Kidney (tissue), 13 donors: ENCODE measurements at regions not wholly inside any gene's neighbourhood (a gene's known extent, or its start where the extent isn't known, plus 50 kb on each side); places are given as distances from the start of the nearest gene placed in this dataset.

Source experiments
- DNase-seq, 5 donors: peaks; one replicate each; pipeline ENCODE4 v3.0.0-alpha.2; 2013 to 2020
- FAIRE-seq: peaks from 2 replicates; lab custom pipeline; 2012; peaks lifted over from hg19 to GRCh38; lab: Jason Lieb, UNC
- H3K27ac ChIP-seq, 2 donors: one replicate each; pipeline ENCODE4 v1.7.0; 2013; ENCODE audit warnings: low read depth in 2 of 2, low read length in 2 of 2, inconsistent platforms in 1 of 2
- H3K27me3 ChIP-seq: one replicate; pipeline ENCODE4 v1.7.1; 2013; ENCODE audit warnings: low read length, inconsistent platforms; ENCODE audit not compliant: control insufficient read depth, insufficient read depth
- H3K36me3 ChIP-seq, 3 donors: one replicate each; pipeline versions ENCODE4 v1.7.0 to v1.7.1; 2013; ENCODE audit warnings: low read length in 3 of 3, control low read depth in 1 of 3, inconsistent platforms in 1 of 3; ENCODE audit not compliant: insufficient read depth in 3 of 3, control insufficient read depth in 2 of 3
- H3K4me1 ChIP-seq, 3 donors: one replicate each; pipeline versions ENCODE4 v1.7.0 to v1.7.1; 2013; ENCODE audit warnings: low read length in 3 of 3, inconsistent platforms in 1 of 3, low read depth in 1 of 3; ENCODE audit not compliant: control insufficient read depth in 2 of 3, insufficient read depth in 2 of 3
- H3K4me3 ChIP-seq, 3 donors: one replicate each; pipeline versions ENCODE4 v1.7.0 to v1.8.1; 2013; ENCODE audit warnings: low read length in 3 of 3, control low read depth in 1 of 3, inconsistent platforms in 1 of 3
- H3K9ac ChIP-seq, 3 donors: one replicate each; pipeline versions ENCODE4 v1.7.0 to v1.7.1; 2013; ENCODE audit warnings: low read length in 3 of 3, control low read depth in 1 of 3, inconsistent platforms in 1 of 3
- H3K9me3 ChIP-seq, 3 donors: one replicate each; pipeline versions ENCODE4 v1.7.0 to v1.7.1; 2013; ENCODE audit warnings: low read length in 3 of 3, control low read depth in 1 of 3, inconsistent platforms in 1 of 3; ENCODE audit not compliant: control insufficient read depth in 2 of 3, insufficient read depth in 1 of 3
- intact Hi-C: fragments of 100-400 bp; cut with DNase I; formaldehyde crosslinking; loops from one replicate; pipeline ENCODE4 v1.11.1; 2022
- TF ChIP-seq, protein P1 (sequence below): IDR thresholded peaks from 3 replicates; pipeline ENCODE4 v1.5.1; 2012; ENCODE audit warnings: mild to moderate bottlenecking, moderate library complexity, borderline replicate concordance; ENCODE audit not compliant: insufficient read depth; ENCODE audit errors: extremely low read depth
- donor health status: control.
- donor health status: control.
- donor health status: control.
- donor health status: control.
- donor health status: control.
- donor health status: DM: yes; HTN: yes; CAD: no.
- donor health status: Normal renal cell carcinoma (clear cell type).

GRCh38 chr2:88239781-88240180, 69.6 kb downstream of the THNSL2 start:
- no peak for FAIRE-seq
- H3K27ac ChIP-seq: no peak overlapping the region
- H3K9me3 ChIP-seq: no peaks in the 10 kb centered on the region
- DNase-seq: no peak
- H3K27me3 ChIP-seq: no peaks in the 10 kb centered on the region
- TF ChIP-seq, protein P1, sequence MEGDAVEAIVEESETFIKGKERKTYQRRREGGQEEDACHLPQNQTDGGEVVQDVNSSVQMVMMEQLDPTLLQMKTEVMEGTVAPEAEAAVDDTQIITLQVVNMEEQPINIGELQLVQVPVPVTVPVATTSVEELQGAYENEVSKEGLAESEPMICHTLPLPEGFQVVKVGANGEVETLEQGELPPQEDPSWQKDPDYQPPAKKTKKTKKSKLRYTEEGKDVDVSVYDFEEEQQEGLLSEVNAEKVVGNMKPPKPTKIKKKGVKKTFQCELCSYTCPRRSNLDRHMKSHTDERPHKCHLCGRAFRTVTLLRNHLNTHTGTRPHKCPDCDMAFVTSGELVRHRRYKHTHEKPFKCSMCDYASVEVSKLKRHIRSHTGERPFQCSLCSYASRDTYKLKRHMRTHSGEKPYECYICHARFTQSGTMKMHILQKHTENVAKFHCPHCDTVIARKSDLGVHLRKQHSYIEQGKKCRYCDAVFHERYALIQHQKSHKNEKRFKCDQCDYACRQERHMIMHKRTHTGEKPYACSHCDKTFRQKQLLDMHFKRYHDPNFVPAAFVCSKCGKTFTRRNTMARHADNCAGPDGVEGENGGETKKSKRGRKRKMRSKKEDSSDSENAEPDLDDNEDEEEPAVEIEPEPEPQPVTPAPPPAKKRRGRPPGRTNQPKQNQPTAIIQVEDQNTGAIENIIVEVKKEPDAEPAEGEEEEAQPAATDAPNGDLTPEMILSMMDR: no peak
- no peaks in the 10 kb centered on the region for H3K4me1 ChIP-seq
- H3K36me3 ChIP-seq: no peaks in the 10 kb centered on the region
- no peak overlapping the region for H3K9ac ChIP-seq
- H3K4me3 ChIP-seq: no peak overlapping the region
- intact Hi-C loops: no loop called here

GRCh38 chr2:88236666-88237065, 66.5 kb downstream of the THNSL2 start:
- TF ChIP-seq, protein P1: no peak
- intact Hi-C loops: no loop called here
- Histone ChIP-seq H3K36me3 (no peaks in the 10 kb centered on the region), H3K27ac (no peak overlapping the region), H3K27me3 (no peaks in the 10 kb centered on the region), H3K4me3 (no peak overlapping the region), H3K9me3 (no peaks in the 10 kb centered on the region), H3K9ac (no peak overlapping the region), H3K4me1 (no peaks in the 10 kb centered on the region)
- no peak for FAIRE-seq
- DNase-seq: no peak
